NAMALWA (cell line): ENCODE measurements at regions not wholly inside any gene's neighbourhood (a gene's known extent, or its start where the extent isn't known, plus 50 kb on each side); places are given as distances from the start of the nearest gene placed in this dataset.

Experiments
- DNase-seq: peaks from one replicate; pipeline ENCODE4 v3.0.0-alpha.2; 2015; ENCODE audit warnings: low spot score

DNA sequence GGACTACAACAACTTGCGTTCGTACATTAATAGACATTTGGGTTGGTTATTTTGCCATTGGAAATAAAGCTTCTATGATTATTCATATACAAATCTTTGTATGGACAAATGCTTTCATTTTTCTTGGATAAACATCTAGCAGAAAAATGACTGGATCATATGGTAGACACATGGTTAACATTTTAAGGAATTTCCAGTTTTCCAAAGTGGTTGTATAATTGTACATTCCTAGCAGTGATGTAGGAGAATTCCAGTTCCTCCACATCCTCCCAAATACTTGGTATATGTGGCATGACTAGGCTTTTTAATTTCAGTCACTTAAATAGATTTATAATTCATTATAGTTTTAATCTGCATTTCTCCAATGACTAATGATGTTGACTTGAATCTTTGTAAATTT, 246.2 kb upstream of the NCAM1 start:
- DNase-seq: no peak

DNA sequence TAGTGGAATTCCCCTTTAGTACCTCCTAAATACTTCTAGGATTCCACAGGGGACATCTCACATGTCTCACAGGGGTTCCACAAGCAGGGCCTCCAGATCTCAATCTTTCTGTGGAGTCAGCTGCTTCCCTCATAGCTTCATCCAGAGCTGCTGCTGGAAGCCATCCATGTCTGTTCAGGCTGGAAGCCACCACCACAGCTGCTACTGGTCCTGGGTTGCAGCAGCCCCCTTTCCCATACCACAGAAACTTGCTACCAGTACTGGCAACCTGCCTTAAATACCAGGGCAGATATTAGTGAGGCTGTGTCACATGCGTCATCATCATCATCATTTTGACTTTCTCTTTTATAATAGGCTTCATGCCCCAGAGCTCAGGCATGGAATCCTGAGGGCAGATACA, 242.7 kb upstream of the NCAM1 start:
- no peak for DNase-seq

DNA sequence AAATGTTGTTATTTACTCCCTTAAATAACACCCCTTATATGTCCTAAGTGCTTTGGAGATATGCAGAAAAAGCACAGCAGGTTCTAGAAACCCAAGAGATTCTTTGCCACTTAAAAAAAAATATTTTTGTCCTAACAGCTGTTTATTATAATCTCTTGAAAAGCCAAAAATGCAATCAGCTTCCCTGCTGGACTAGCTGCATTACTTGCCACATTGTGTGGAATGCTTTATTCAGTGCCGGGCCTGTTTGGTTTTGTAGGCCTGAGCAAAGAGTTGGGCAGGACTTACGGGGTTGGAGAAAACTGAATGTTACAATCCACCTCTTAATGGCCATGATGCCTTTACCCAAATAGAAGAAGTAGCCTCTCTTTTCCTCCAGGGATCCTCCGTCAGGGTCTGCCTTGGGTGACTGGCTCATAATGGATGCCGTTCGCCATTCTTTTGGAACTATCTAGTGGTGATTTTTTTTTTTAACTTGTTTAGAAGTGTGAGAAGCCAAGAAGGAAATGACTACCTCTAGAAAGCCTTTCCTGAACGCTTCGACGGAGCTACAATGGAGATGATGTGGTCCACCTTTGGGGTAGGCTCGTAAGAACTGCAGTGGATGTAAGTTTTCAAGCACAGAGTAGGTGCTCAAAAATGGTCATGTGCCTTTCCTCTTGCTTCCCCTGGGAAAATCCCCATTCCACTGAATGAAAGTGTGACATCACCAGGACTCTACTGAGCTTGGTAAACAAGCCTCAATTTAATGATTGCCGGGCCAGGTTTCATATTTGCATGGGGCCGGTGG, 241.3 kb upstream of the NCAM1 start:
- DNase-seq: no peak

DNA sequence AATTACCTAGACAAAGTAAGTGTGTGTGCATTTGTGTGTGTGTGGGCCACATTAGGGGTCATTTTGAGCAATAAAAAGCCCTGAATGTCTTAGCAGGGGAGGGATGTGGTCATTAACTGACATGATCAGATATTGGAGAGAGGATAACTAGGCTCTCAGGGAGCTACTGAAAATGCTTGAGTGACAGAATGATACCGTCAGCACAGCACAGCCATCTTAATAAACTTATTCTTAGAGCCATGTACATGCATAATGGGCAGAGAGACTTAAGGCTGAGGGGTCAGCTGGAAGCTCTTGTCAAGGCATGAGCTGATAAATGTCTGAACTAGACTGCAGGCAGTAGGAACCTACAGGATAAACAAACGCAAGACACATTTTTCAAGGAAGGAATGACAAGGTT, 239.1 kb upstream of the NCAM1 start:
- no peak for DNase-seq

DNA sequence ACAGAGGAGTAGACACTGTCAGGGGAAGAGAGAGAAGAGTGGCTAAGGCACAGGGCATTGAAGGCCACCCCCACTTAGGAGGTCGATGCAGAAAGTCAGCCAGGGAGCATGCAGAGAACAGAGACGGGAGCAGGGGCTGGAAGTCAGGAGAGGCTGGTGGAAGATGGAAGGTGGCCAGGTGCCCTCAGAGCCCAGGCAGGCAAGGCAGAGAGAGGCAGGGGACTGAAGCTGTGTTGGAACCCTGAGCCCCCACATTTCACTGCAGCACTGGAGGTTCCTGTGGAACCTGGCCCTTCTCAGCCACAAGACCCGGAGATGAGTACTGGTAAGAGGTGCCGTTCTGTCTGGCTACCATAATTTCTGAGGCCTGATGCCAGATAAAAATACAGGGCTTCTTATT, 238.3 kb upstream of the NCAM1 start:
- DNase-seq: no peak

DNA sequence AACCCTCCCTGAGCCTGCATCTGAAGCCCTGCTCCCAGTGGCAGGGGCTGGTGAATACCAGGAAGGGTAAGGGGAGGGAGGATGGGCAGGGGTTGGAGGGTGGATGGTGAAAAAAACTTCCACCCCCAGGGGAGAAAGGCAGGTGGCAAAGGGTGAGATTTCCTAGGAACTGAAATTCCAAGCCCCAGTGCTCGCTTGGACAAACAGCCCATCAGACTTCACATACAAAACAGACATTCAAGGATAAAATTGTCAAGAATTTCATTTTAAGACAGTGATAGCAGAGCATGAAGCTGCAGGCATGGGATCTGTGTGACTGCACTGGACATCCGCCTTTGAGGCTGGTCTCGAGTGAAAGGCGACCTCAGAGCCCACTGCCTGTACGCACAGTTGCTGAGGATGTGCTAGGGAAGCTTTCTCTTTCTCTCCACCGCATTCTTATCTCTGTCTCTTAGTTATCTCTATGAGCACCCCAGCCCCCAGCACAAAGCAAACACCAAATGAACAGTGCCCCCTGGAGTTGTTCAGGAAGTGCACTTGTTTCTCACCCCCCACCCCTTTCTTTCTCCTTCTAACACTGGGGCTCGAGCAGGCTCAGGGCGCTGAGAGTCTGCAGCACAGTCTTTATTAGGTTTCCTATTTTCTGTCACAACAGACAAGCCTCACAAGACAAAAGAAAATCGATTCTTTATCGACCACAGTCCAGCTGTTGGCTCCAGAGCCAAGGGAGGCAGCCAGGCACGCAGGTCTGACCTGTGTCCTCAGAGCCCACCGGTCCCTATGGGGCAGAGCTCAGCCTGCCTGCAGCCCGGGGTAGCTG, 237.3 kb upstream of the NCAM1 start:
- no peak for DNase-seq

DNA sequence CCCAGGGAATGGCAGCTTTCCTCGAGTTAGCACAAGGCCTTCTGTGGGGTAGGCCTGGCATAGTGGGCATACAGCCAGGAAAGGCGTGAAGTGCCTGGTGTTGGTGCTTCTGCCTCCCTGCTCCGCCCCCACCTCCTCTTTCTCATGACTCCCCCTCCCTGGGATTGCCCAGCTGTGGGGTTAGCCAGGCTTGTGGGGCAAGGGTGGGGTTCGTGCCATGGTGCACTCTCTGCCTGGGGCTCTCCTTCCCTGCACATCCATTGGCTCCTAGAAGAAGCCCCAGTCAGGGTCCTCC, 236.8 kb upstream of the NCAM1 start:
- DNase-seq: no peak

DNA sequence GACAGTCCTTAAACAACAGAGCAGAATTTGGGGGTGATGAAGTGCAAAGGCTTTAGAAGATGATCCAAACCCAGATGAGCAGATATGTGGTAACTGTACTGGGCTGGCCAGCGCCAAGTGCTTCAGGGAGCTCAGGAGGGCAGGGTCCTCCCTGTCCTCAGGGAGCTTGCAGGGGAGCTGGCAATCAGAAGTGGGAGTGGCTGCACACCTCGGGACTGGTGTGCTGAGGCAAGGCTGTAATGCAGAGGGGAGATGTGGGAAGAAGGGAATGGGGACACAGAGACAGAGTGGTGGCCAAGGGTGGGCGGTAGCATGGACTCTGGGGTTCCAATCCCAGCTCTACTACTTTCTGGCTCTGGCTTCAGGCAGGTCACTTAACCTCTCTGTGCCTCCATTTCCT, 235.6 kb upstream of the NCAM1 start:
- no peak for DNase-seq

DNA sequence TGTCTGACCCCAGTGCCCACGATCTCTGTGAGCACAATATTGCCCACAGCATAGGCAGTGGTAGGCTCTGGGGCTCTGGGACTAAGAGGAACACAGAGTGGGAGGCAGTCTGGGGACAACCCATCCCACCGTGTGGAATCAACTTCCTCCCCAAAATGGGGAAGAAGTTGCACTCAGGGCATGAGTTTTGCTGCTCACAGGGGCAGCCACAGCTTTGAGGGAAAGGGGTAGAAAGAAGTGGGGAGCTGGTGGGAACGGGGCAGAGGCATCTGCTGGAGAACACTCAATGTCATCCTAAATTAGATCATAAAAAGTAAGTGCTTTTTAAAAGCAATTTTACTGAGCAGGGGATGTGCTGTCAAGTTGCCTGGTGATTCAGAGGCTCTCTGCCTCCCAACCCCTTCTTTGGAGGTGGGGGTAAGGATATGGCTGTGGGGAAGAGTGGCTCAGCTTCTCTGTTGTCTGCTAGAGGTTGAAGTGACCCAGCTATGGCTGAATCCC, 233.8 kb upstream of the NCAM1 start:
- DNase-seq: no peak

DNA sequence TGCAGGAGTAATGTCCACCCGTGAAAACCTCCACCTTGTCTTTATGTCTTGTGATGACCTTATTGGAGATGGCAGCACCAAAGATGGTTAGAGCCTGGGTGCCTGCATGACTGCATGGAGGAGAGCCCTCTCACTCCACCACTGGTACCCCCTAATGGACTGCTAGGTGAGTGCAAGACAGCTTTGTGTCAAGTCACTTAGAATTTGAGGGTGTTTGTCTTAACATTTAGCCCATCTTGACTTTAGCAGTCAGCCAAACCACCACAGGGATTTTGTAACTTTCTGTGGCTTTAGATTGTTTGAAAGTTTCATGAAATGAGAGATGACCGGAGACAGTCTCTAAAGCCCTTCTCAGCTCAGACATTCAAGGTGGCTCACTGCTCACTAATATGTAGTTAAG, 232.9 kb upstream of the NCAM1 start:
- no peak for DNase-seq

DNA sequence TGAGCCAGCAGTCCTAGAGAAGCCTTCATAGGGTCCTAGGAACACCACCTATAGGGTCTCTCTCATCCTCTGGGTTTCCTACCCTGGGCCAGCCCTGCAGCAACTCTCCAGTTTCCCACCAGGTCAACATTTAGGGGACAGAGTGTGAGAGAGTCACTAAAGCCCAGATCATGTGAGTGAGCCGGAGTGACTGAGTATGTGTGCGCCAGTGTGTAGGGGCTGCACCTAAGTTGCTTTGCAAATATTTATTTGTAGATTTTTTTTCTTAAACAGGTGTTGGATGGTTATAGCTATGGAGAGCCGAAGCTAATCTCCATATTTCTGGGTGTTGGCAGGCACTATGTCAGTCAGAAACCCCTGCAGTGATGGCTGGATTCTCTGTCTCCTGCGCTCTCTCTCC, 232.5 kb upstream of the NCAM1 start:
- no peak for DNase-seq

DNA sequence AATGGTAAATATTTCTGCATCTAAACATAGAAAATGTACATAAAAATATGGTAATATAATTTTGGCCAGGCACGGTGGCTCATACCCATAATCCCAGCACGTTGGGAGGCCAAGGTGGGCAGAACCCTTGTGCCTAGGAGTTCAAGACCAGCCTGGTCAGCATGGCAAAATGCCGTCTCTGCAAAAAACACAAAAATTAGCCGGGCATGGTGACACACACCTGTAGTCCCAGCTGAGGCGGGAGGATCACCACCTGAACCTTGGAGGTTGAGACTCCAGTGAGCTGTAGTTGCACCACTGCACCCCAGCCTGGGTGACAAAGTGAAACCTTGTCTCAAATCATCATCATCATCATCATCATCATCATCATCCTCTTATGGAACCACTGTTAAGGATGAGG, 230.6 kb upstream of the NCAM1 start:
- DNase-seq: no peak

DNA sequence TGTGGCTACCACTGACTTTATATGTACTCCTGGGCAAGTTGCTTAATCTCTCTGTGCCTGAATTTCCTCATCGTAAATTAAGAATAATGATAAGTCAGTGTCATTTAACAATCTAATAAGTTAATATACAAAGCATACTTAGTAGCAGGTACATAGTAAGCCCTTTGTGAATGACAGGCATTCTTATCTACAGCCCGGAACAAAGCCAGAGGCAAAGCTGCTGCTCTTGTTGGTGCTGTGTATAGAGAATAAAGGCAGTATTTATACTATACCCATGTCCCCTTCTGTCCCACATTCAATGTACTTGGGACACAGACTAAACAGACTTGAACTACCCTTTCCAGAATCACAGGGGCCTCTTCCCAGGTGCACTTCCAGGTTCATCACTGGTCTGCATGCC, 229.7 kb upstream of the NCAM1 start:
- no peak for DNase-seq

DNA sequence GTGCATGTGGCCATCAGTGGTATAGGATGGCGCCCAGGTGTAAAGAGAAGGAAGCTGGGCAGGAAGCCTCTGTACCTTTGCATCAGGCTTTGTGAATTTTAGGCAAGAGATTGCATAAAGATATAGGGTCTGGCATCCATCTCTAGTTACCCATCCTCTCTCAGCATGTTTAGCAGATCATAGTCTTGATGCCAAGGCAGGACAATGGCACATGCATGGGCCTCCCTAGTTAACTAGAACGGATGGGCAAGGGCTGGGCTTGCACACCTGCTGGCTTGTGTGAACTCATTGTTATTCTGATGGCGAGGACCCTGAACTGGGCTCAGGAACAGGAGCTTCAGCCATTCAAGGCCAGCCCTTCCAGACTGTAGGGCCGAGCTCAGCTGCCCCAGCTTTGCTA, 229.2 kb upstream of the NCAM1 start:
- no peak for DNase-seq

DNA sequence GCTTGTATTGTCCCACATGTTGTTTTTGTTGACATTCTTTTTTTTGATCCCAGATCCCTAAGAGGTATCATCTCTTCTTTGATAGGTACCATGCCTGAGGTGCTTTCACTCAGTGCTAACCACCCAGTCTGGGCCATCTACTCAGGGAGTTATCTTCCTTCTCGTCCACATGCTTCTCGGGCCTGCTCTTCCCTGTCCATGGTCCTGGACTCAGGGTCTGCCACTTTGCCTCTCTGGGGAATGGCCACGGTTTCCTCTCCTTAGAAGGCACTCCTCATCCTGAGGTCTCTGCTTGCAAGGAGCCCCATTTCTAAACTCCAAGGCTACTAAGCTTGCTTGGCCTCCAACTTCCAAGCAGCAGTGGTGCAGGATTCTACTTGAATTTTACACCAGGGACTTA, 227.0 kb upstream of the NCAM1 start:
- DNase-seq: peak; percentile 3

DNA sequence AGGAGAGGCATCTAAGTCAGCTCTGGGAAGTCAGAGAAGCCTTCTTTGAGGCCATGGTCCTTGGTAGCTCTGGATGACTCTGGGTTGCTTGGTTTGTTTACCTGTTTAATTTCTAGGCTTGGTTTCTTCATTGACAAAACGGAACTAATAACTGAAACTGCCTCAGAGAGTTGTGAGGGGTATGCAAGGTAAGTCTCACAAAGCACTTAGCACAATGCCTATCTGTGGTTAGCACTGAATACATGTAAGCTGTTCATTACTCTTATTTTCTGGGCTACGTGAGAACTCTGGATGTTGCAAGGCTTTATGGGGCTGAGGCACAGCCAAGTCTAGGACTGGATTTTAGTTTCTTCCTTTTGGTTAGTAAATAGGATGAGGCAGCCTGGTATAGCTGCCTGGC, 225.8 kb upstream of the NCAM1 start:
- no peak for DNase-seq

DNA sequence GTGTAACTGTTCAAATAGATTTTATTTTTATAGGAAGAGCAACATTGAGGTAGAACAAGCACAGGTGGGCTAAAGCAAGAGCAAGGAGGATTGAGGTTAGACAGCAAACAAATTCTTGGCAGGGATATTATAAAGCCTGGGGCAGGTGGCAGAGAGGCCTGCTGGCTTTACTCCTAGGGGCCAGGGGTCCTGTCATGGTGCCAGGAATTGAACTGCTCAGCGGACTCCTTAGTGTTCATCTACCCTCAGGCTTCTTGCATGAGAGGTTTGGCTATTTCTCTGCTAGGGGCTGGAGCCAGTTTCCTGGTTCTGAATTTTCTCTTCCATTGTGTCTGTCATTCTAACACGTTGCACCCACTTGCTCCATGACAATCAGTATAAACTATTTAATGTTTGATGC, 217.2 kb upstream of the NCAM1 start:
- DNase-seq: no peak

DNA sequence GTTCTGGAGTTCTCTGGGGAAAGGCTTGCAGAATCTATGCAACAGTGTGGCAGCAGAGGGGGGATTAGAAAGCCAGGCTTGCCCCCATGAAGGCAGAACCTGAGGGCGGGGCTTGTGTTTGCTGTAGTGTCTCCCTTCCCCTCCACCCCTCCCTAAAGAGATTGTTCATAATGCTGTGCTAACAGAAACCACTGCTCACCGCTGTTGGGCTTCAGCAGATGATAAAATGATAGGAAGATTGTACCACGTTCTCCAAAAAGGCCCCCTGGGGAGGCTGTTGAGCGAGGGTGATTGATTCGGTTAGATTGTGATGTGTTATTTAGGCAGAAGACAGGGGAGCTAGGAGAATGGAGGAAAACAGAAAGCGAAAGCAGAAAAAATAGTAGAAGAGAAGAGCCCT, 215.2 kb upstream of the NCAM1 start:
- DNase-seq: no peak

DNA sequence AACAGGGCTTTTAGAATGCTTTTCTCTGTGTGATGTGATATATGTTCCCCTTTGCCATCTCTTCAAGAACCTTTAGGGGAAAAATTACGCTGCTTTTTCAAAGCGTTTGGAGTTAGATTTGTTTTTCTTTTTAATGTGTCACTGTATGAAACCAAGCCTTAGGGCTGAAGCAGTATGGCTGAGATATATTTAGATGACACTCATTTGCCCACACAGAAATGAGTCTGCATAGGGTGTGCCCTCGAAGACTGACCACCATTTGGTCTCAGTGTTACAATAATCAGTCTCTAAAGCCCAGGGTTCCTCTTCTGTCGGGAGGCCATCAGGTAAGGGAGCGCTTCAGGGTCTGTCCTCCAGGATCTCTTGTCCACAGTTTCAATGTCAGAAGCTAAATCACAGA, 213.0 kb upstream of the NCAM1 start:
- DNase-seq: no peak

DNA sequence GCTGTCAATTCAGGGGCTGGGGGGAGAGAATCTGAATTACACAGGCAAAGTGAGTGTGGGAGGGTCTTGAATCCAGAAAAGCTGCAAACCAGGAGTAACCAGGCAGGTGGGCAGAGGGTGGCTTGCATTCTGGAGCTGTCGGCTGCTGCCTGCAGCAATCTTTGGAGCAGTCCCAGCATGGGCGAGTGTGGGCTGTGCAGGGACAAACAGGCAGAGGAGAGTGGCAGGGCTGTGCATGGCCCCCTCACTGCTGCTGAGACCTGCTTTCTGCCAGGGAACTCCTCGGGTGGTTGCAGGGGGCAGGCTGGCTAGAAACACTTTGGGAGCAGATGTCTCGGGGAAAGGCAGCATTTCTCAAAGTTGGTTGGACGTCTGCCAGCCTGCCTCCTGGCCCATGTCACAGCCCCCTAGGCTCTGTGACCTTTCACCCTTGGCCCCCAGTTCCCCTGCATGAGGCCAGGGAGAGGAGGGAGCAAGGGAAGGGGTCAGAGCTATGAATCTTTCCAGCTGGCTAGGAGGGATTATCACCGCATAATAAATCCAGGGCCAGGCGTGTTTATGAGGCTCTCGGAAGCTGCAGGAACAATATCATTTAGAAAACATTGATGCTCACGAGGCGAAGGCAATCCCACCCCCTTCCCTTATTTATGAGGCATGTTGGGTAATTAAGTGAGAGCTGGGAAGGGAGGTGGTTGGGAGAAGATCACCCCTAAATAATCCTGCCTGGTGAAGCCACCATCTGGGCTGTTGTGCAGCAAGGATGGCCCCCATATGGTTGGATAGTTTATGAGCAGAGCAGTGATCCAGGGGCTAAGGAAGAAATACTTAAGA, 212.3 kb upstream of the NCAM1 start:
- no peak for DNase-seq

DNA sequence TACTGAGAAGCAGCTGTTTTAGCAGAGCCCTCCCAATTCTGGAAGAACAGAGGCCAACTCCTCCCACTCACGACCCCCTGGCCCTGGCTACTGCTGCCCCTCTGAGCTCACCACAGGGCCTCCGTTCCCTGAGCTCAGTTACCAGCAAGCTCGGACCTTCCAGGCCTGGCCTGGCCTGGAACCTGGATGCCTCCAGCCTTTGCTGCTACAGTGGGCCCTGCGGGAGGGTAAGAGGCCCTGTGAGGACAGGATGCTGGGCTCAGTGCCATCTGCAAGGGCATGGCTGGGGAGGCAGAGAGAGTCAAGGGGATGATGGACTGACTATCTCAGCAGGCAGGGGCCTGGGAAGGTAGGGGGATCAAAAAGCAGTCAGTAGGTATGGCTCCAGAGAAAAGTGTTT, 209.9 kb upstream of the NCAM1 start:
- no peak for DNase-seq

DNA sequence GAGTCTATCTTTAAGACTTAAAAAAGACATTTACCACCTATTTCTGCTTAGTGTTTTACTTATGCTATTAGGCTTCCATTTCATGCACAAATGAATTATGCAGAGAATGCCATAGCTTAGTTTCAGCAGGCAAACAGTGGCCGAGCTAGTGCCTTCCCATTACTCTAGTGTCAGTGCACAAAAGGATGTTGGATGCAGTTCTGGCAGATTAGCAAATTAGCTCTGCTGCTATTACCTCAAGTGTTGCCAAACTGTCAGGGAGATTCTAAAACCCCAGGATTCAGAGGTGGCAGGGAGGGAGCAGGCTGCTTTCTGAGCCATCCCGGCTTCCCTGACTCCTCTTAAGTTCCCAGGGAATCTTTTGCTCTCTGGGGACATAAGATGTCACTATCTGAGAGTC, 209.4 kb upstream of the NCAM1 start:
- no peak for DNase-seq

DNA sequence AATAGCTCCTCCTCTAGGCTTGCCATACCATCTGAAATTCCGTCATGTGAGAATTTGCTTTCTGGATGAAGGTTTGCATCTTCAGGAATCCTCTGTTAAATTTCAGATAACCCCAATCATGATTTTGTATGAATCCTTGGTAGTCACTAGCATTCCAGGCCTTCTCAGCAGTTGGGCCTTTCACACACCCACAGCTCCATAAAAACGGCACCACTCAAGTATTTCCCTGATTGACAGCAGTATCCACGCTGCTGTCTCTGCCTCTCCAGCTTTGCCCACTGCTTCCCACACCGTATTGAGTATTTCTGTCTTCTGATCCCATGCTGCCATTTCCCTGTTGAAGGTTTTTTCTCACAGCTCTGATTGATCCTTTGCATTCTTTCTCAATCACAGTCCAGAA, 208.7 kb upstream of the NCAM1 start:
- DNase-seq: no peak
